Lung (tissue), 11 donors: ENCODE measurements at regions not wholly inside any gene's neighbourhood (a gene's known extent, or its start where the extent isn't known, plus 50 kb on each side); places are given as distances from the start of the nearest gene placed in this dataset.
"Not testable (repeated sequence)": the region's sequence is repeated elsewhere in the genome, so short reads cannot be mapped to it uniquely, and the experiment has no call there.

ENCODE experiments used
- ATAC-seq: fragments of 200-7000 bp; cut with Tn5 transposase; one replicate; pipeline ENCODE4 v1.9.1; 2020; ENCODE audit warnings: moderate number of reproducible peaks; ENCODE audit not compliant: insufficient read depth, low FRiP score
- DNase-seq, 3 donors: peaks; one replicate each; pipeline ENCODE4 v3.0.0-alpha.2; 2013 to 2017
- H3K27ac ChIP-seq, 2 donors: one replicate each; pipeline ENCODE4 v1.5.1; 2013; ENCODE audit warnings: mild to moderate bottlenecking in 2 of 2, moderate library complexity in 2 of 2, control low read depth in 1 of 2, inconsistent platforms in 1 of 2, low read depth in 1 of 2, low read length in 1 of 2
- H3K27me3 ChIP-seq, 3 donors: one replicate each; pipeline ENCODE4 v1.5.1; 2013; ENCODE audit warnings: low read length in 2 of 3; ENCODE audit not compliant: control insufficient read depth in 3 of 3, insufficient read depth in 3 of 3
- H3K36me3 ChIP-seq, 4 donors: one replicate each; pipeline ENCODE4 v1.5.1; 2013; ENCODE audit warnings: low read length in 4 of 4, mild to moderate bottlenecking in 1 of 4, moderate library complexity in 1 of 4; ENCODE audit not compliant: control insufficient read depth in 4 of 4, insufficient read depth in 4 of 4
- H3K4me1 ChIP-seq, 5 donors: one replicate each; pipeline ENCODE4 v1.5.1; 2013; ENCODE audit warnings: low read length in 5 of 5, mild to moderate bottlenecking in 2 of 5, moderate library complexity in 1 of 5; ENCODE audit not compliant: control insufficient read depth in 5 of 5, insufficient read depth in 5 of 5
- H3K4me3 ChIP-seq: one replicate; pipeline ENCODE4 v1.5.1; 2013; ENCODE audit warnings: mild to moderate bottlenecking, control low read depth, moderate library complexity
- H3K9ac ChIP-seq, 2 donors: one replicate each; pipeline ENCODE4 v1.5.1; 2013; ENCODE audit warnings: low read length in 2 of 2, control low read depth in 1 of 2; ENCODE audit not compliant: insufficient read depth in 1 of 2
- H3K9me3 ChIP-seq, 4 donors: one replicate each; pipeline ENCODE4 v1.5.1; 2013; ENCODE audit warnings: low read length in 3 of 4, mild to moderate bottlenecking in 1 of 4, moderate library complexity in 1 of 4; ENCODE audit not compliant: control insufficient read depth in 4 of 4, insufficient read depth in 3 of 4
- WGBS, 2 donors: extraction: QIAGEN DNeasy Blood & Tissue Kit; methylation state at CpG; one replicate each; pipeline ENCODE4 v1.1.7; 2013; 5-methylcytosine and 5-hydroxymethylcytosine counted together
- TF ChIP-seq, protein P1 (sequence below): IDR thresholded peaks from 2 replicates; pipeline ENCODE4 v1.5.1; 2012; ENCODE audit warnings: mild to moderate bottlenecking; ENCODE audit errors: control extremely low read depth, extremely low read depth
- donor health status: control.
- donor health status: control.
- donor health status: Bipolar disorder and iron deficiency.
- donor health status: healthy.
- donor health status: DM: yes; HTN: yes; CAD: no.

GRCh38 chr6:78629836-78630235, 237.5 kb upstream of the IRAK1BP1 start:
- Histone ChIP-seq H3K9me3 (peaks cover 0 to 2% (median 0%) of the 10 kb centered on the region in 4 donors), H3K27me3 (no peaks in the 10 kb centered on the region), H3K4me3 (no peak overlapping the region), H3K27ac (no peak overlapping the region), H3K36me3 (no peaks in the 10 kb centered on the region), H3K9ac (no peak overlapping the region), H3K4me1 (peaks cover 0 to 2% (median 0%) of the 10 kb centered on the region in 5 donors)
- TF ChIP-seq, protein P1, sequence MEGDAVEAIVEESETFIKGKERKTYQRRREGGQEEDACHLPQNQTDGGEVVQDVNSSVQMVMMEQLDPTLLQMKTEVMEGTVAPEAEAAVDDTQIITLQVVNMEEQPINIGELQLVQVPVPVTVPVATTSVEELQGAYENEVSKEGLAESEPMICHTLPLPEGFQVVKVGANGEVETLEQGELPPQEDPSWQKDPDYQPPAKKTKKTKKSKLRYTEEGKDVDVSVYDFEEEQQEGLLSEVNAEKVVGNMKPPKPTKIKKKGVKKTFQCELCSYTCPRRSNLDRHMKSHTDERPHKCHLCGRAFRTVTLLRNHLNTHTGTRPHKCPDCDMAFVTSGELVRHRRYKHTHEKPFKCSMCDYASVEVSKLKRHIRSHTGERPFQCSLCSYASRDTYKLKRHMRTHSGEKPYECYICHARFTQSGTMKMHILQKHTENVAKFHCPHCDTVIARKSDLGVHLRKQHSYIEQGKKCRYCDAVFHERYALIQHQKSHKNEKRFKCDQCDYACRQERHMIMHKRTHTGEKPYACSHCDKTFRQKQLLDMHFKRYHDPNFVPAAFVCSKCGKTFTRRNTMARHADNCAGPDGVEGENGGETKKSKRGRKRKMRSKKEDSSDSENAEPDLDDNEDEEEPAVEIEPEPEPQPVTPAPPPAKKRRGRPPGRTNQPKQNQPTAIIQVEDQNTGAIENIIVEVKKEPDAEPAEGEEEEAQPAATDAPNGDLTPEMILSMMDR = no peak
- WGBS, 2 donors = 84 to 93% methylated on average over 22 of the region's 22 CpGs
- DNase-seq = peak in 1 of 3 donors; percentile 3
- no peak for ATAC-seq

GRCh38 chr6:78631976-78632375, 235.4 kb upstream of the IRAK1BP1 start:
- no peak overlapping the region for H3K9ac ChIP-seq
- ATAC-seq = no peak
- 50 to 74% methylated on average over 3 of the region's 3 CpGs for WGBS, 2 donors
- no peak for DNase-seq
- H3K36me3 ChIP-seq = no peaks in the 10 kb centered on the region
- TF ChIP-seq, protein P1 = no peak
- no peak overlapping the region for H3K27ac ChIP-seq
- H3K4me3 ChIP-seq = no peak overlapping the region
- peaks cover 0 to 2% (median 0%) of the 10 kb centered on the region in 4 donors for H3K9me3 ChIP-seq
- no peaks in the 10 kb centered on the region for H3K27me3 ChIP-seq
- peaks cover 0 to 2% (median 0%) of the 10 kb centered on the region in 5 donors for H3K4me1 ChIP-seq

- 84 to 93% methylated on average over 7 of the region's 7 CpGs for WGBS, 2 donors
- TF ChIP-seq, protein P1 = no peak
- no peak for ATAC-seq
These were observed 227.9 kb upstream of the IRAK1BP1 start for GRCh38 chr6:78639111-78640110.

DNA sequence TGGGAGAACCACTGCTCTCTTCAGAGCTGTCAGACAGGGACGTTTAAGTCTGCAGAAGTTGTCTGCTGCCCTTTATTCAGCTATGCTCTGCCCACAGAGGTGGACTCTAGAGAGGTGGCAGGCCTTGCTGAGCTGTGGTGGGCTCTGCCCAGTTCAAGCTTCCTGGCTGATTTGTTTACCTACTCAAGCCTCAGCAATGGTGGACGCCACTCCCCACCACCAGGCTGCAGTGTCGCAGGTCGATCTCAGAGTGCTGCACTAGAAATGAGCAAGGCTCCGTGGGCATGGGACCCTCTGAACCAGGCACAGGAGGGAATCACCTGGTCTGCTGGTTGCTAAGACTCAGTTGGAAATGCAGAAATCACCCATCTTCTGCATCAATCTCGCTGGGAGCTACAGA, 223.4 kb upstream of the IRAK1BP1 start:
- WGBS, 2 donors = 69 to 77% methylated on average over 6 of the region's 6 CpGs
- not testable (repeated sequence) for ATAC-seq, H3K4me1 ChIP-seq, H3K9me3 ChIP-seq, H3K4me3 ChIP-seq, H3K9ac ChIP-seq, H3K36me3 ChIP-seq, H3K27ac ChIP-seq, H3K27me3 ChIP-seq, DNase-seq

More at GRCh38 chr6:78639111-78640110, 227.9 kb upstream of the IRAK1BP1 start:
- no peak overlapping the region for H3K27ac ChIP-seq
- H3K9ac ChIP-seq = no peak overlapping the region
- DNase-seq = no peak
- H3K36me3 ChIP-seq = no peaks in the 10 kb centered on the region
- H3K4me3 ChIP-seq = no peak overlapping the region
- no peaks in the 10 kb centered on the region for H3K9me3 ChIP-seq
- no peaks in the 10 kb centered on the region for H3K27me3 ChIP-seq
- H3K4me1 ChIP-seq = no peaks in the 10 kb centered on the region

GRCh38 chr6:78646542-78647415, 220.6 kb upstream of the IRAK1BP1 start:
- H3K9me3 ChIP-seq, H3K27me3 ChIP-seq, H3K27ac ChIP-seq, H3K36me3 ChIP-seq, ATAC-seq, H3K4me1 ChIP-seq, DNase-seq, H3K4me3 ChIP-seq, H3K9ac ChIP-seq: not testable (repeated sequence)
- WGBS, 2 donors = 83 to 87% methylated on average over 19 to 20 of the region's 20 CpGs
